Vagina (tissue), 2 donors: ENCODE measurements at regions not wholly inside any gene's neighbourhood (a gene's known extent, or its start where the extent isn't known, plus 50 kb on each side); places are given as distances from the start of the nearest gene placed in this dataset.

Source experiments
- POLR2A ChIP-seq, 2 donors: fragments of 450-650 bp; IDR thresholded peaks; one replicate each; pipeline ENCODE4 v1.6.1; 2017; ENCODE audit warnings: antibody characterized with exemption in 2 of 2, mild to moderate bottlenecking in 2 of 2, moderate library complexity in 2 of 2
- TF ChIP-seq, protein P1 (sequence below), 3 experiments: fragments of 450-650 bp in 2 of 3; fragments of 200-600 bp in 1 of 3; sonication (generic) in 1 of 3; IDR thresholded peaks; one replicate each; pipeline ENCODE4 v1.5.1; 2017 to 2019; ENCODE audit warnings: antibody characterized with exemption in 3 of 3, mild to moderate bottlenecking in 2 of 3, moderate library complexity in 2 of 3

DNA sequence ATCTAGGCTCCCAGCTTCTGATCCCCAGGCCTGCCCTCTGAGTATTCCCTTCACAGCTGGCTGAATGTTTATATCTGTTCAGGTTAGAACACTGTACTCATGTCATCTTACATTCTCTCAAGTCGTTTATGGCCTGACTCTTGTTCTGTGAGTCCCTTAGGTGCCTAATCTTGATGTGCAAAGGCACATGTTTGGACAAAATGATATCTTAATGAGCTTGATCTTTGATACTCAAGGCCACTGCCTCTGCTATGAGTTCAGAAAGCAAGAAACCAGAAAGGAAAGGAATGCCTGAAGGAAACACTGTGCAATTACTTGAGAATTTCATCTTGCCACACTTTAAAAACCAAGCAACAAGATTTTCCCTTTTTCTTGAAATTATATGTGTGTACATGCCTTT, 391.8 kb upstream of the ZNF608 start:
- TF ChIP-seq POLR2A (IDR thresholded peaks at IDR 0.05) = no peak
- TF ChIP-seq, protein P1, sequence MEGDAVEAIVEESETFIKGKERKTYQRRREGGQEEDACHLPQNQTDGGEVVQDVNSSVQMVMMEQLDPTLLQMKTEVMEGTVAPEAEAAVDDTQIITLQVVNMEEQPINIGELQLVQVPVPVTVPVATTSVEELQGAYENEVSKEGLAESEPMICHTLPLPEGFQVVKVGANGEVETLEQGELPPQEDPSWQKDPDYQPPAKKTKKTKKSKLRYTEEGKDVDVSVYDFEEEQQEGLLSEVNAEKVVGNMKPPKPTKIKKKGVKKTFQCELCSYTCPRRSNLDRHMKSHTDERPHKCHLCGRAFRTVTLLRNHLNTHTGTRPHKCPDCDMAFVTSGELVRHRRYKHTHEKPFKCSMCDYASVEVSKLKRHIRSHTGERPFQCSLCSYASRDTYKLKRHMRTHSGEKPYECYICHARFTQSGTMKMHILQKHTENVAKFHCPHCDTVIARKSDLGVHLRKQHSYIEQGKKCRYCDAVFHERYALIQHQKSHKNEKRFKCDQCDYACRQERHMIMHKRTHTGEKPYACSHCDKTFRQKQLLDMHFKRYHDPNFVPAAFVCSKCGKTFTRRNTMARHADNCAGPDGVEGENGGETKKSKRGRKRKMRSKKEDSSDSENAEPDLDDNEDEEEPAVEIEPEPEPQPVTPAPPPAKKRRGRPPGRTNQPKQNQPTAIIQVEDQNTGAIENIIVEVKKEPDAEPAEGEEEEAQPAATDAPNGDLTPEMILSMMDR (IDR thresholded peaks at IDR 0.05) = no peak
